HG03025 (cell line): ENCODE measurements at regions not wholly inside any gene's neighbourhood (a gene's known extent, or its start where the extent isn't known, plus 50 kb on each side); places are given as distances from the start of the nearest gene placed in this dataset.

ENCODE experiments used
- ATAC-seq: cut with Tn5 transposase; IDR thresholded peaks from one replicate; pipeline ENCODE4 v1.9.1; 2021; ENCODE audit warnings: mild to moderate bottlenecking, moderate library complexity; ENCODE audit not compliant: unreplicated experiment, low FRiP score

GRCh38 chr21:38989379-38989744 is 183.6 kb downstream of the ETS2 start:
- no peak for ATAC-seq

GRCh38 chr21:38988509-38989378 is 183.0 kb downstream of the ETS2 start:
- ATAC-seq, result no peak

- no peak for ATAC-seq
Measured at GRCh38 chr21:38987633-38988508, 182.1 kb downstream of the ETS2 start.

GRCh38 chr21:38986806-38987632 is 181.3 kb downstream of the ETS2 start:
- ATAC-seq, result no peak

- ATAC-seq, result no peak
Measured at GRCh38 chr21:38986406-38986805, 180.7 kb downstream of the ETS2 start.

GRCh38 chr21:38985568-38986378 is 180.0 kb downstream of the ETS2 start:
- ATAC-seq, result no peak

- ATAC-seq, result no peak
Measured at GRCh38 chr21:38984982-38985567, 179.3 kb downstream of the ETS2 start.

- no peak for ATAC-seq
Measured at GRCh38 chr21:38984568-38984967, 178.8 kb downstream of the ETS2 start.

- ATAC-seq, result no peak
Measured at GRCh38 chr21:38983560-38983959, 177.8 kb downstream of the ETS2 start.

GRCh38 chr21:38982804-38983203 is 177.1 kb downstream of the ETS2 start:
- no peak for ATAC-seq

GRCh38 chr21:38982096-38982495 is 176.4 kb downstream of the ETS2 start:
- no peak for ATAC-seq

GRCh38 chr21:38980416-38981313 is 174.9 kb downstream of the ETS2 start:
- ATAC-seq, result no peak

- no peak for ATAC-seq
Measured at GRCh38 chr21:38979271-38980121, 173.8 kb downstream of the ETS2 start.

- no peak for ATAC-seq
Measured at GRCh38 chr21:38976900-38977299, 171.2 kb downstream of the ETS2 start.

- ATAC-seq, result no peak
Measured at GRCh38 chr21:38973552-38973951, 167.8 kb downstream of the ETS2 start.

GRCh38 chr21:38972078-38972477 is 166.3 kb downstream of the ETS2 start:
- no peak for ATAC-seq

GRCh38 chr21:38970765-38971164 is 165.0 kb downstream of the ETS2 start:
- no peak for ATAC-seq
